Adrenal gland (tissue), 5 donors: ENCODE measurements at regions not wholly inside any gene's neighbourhood (a gene's known extent, or its start where the extent isn't known, plus 50 kb on each side); places are given as distances from the start of the nearest gene placed in this dataset.

ENCODE experiments used
- POLR2A ChIP-seq, 2 donors: fragments of 450-650 bp; IDR thresholded peaks; one replicate each; pipeline ENCODE4 v1.6.1; 2017; ENCODE audit warnings: antibody characterized with exemption in 2 of 2, mild to moderate bottlenecking in 2 of 2, moderate library complexity in 1 of 2
- TF ChIP-seq, protein P1 (sequence below), 6 experiments: fragments of 450-650 bp in 4 of 6; fragments of 200-600 bp in 2 of 6; sonication (generic) in 1 of 6; IDR thresholded peaks; 1 replicate in 5 of 6; 2 replicates in 1 of 6; pipeline versions ENCODE4 v1.5.1 to v1.8.0; 2016 to 2021; ENCODE audit warnings: antibody characterized with exemption in 6 of 6, mild to moderate bottlenecking in 2 of 6, moderate library complexity in 1 of 6
- donor health status: DM: no; HTN: no; CAD: no.

- TF ChIP-seq, protein P1, sequence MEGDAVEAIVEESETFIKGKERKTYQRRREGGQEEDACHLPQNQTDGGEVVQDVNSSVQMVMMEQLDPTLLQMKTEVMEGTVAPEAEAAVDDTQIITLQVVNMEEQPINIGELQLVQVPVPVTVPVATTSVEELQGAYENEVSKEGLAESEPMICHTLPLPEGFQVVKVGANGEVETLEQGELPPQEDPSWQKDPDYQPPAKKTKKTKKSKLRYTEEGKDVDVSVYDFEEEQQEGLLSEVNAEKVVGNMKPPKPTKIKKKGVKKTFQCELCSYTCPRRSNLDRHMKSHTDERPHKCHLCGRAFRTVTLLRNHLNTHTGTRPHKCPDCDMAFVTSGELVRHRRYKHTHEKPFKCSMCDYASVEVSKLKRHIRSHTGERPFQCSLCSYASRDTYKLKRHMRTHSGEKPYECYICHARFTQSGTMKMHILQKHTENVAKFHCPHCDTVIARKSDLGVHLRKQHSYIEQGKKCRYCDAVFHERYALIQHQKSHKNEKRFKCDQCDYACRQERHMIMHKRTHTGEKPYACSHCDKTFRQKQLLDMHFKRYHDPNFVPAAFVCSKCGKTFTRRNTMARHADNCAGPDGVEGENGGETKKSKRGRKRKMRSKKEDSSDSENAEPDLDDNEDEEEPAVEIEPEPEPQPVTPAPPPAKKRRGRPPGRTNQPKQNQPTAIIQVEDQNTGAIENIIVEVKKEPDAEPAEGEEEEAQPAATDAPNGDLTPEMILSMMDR (IDR thresholded peaks at IDR 0.05), result no peak
- TF ChIP-seq POLR2A (IDR thresholded peaks at IDR 0.05), result no peak
Observed at GRCh38 chr13:59038824-59039223, 1124.9 kb downstream of the DIAPH3 start.
